Left kidney (tissue), 1 donor: ENCODE measurements at regions not wholly inside any gene's neighbourhood (a gene's known extent, or its start where the extent isn't known, plus 50 kb on each side); places are given as distances from the start of the nearest gene placed in this dataset.
A peak's percentile ranks its signal among the peaks of the same experiment; 100 is the strongest.

Source experiments
- DNase-seq: peaks from one replicate; pipeline ENCODE4 v3.0.0-alpha.2; 2013

DNA sequence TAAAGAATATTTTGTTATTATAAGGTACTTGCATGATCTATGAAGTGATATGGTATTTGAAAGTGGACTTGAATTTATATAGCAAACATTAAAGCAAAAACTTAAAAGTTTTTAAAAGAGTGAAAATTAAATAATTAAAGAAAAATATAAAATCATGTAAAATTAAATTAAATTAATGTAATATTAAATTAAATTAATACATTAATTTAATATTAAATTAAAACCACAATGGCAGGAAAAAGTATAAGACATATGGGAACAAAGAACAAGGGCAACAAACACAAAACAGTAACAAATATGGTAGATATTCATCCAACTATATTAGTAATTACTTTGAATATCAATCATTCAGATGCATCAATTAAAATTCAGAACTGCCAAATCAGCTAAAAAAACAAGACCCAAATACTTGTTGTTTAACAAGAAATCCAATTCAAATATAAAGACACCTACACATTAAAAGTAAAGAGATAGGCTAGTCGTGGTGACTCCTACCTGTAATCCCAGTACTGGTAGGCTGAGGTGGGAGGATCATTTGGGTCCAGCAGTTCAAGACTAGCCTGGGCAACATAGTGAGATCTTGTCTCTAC lies 992.2 kb upstream of the MIR17HG start:
- no peak for DNase-seq

DNA sequence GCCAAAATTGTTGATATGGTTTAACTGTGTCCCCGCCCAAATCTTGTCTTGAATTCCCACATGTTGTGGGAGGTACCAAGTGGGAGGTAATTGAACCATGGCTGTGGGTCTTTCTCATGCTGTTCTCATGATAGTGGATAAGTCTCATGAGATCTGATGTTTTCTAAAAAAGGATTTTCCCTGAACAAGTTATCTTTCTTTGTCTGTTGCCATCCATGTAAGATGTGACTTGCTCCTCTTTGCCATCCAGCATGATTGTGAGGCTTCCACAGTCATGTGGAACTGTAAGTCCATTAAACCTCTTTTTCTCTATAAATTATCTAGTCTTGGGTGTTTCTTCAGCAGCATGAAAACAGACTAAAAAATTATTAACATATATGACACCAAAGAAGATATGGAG lies 986.7 kb upstream of the MIR17HG start:
- no peak for DNase-seq

DNA sequence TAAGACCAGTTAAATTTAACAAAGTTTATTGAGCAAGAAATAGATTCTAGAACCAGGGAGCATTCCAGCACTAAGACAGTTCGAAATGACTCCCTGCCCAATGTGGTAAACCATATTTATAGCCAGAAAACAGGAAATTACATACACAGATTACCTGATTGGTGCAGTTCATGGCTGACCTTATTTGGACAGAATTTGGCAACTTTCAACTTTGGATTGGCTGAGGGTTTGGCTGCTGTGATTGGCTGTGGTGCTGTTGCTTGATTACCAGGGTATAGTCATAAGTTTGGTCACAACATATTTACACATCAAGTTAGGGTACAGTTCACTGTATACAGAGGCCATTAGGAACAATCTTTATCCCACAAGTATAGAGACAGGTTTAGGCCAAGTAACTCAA lies 984.8 kb upstream of the MIR17HG start:
- DNase-seq, result no peak

DNA sequence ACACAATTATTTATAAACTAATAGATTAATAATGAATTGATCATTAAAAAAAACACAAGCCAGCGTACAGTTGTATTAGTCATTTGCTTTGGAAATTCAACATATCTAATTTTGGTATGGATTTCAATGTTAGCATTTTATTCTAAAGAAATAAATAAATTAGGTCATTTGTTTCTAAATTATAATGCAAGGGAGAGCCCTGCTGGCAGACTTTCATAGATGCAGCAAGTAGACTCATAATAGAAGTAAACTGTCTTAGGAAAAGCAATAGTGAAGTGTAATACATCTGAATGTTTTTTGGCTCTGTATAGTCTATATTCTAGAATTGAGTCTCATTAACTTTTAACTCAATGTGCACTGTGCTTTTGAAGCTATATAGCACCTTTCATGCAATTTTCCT lies 982.4 kb upstream of the MIR17HG start:
- DNase-seq, result peak; percentile 12

DNA sequence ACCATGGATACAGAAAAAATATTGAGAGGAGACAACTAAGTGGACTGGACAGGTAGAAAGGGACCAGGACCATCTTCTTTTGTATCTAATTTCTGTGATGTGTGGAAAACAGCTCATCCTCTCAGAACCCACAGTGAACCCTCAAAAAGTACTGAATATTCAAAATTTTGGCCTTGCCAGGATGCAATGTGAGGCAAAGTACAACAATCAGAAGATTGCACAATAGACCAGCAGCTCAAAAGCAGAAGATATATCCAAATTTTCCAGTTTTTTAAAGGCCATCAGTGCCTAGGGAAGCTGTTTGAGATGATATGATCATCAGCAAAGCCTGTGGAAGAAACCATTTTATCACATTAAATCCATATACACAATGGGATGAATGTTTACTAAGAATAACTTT lies 973.3 kb upstream of the MIR17HG start:
- no peak for DNase-seq

DNA sequence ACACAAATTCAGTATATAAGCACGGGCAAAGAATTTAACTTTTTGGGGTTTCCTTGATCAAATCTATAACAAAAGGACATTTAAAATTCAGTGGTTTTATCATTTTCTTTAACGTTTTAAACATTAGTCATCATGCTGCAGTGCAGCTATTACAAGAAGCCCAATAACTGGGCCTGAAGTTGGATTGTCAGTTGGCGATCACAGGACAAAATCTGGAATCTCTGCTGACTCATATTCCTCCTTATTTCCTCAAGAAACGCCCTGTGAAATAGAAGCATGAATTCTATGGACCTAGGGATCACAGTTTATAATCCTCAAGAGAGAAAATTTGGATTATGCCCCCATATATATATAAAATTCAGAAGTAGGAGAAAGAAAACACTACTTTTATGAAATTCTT lies 971.6 kb upstream of the MIR17HG start:
- no peak for DNase-seq

DNA sequence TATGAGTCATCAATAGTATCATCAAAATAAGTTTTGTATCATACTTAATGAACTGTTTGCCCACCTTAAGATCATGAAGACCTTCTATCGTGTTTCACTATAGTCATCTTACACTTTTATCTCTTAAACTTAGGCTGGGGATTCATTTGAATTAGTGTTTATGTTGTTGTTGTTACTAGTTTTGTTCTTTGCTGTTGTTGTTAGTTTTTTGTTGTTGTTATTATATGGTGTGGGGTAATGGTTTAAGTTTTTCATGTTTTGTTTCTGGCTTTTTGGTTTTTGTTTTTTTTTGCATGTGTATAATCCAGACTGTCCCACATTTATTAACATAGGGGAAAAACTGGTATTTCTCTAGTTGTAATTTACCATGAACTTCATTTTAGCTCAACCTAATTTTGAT lies 965.1 kb upstream of the MIR17HG start:
- DNase-seq, result no peak

DNA sequence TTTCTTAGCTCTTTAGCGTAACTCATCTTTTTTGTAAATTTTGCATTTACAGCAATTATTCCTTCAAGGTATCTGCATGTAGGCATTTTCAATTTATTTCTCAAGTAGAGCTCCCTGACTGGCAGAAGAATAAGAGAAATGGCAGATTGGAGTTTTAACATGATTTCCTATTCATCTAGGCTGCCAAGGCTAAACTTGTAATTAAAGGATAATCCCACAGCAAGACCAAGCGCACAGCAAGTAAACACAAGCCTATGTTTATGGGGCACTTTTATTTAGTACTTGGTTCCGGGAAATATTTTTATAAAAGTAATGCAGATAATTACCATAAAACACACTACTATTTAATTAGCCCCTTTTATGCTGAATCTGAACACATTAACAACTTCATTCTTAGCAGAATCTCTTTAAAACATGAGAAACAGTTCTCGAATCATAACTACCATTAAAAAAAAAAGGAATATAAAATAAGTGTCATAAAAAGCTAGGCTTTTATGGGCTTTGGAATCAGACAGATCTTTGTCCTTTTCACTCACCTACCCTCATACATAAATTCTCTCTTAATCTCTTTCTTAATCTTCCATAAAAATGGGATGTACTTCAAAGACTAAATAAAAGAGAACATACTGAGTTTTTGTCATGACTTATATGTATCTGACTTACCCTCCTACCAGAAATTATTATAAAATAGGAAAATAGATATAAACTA lies 961.6 kb upstream of the MIR17HG start:
- DNase-seq, result no peak

DNA sequence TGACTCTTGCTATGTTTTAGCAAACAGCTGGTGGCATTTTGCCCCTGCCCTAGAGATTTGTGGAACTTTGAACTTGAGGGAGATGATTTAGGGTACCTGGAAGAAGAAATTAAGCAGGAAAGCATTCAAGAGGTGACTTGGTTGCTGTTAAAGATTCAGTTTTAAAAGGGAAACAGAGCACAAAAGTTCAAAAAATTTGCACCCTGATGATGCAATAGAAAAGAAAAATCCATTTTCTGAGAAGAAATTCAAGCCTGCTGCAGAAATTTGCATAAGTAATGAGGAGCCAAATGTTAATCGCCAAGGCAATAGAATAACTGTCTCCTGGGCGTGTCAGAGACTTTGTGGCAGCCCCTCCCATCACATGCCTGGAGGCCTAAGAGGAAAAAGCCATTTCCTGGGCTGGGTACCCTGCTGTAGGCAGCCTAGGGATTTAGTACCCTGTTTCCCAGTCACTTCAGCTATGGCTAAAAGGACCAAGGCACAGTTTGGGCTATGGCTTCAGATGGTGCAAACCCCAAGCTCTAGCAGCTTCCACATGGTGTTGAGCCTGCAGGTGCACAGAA lies 958.5 kb upstream of the MIR17HG start:
- no peak for DNase-seq

DNA sequence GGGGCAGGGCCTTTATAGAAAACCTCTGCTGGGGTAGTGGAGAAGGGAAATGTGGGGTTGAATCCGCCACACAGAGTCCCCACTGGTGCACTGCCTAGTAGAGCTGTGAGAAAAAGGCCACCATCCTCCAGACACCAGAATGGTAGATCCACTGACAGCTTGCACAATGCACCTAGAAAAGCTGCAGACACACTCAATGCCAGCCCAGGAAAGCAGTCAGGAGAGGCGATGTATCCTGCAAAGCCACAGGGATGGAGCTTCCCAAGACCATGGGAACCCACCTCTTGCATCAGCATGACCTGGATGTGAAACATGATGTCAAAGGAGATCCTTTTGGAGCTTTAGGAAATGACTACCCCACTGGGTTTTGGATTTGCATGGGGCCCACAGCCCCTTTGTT lies 958.0 kb upstream of the MIR17HG start:
- no peak for DNase-seq

DNA sequence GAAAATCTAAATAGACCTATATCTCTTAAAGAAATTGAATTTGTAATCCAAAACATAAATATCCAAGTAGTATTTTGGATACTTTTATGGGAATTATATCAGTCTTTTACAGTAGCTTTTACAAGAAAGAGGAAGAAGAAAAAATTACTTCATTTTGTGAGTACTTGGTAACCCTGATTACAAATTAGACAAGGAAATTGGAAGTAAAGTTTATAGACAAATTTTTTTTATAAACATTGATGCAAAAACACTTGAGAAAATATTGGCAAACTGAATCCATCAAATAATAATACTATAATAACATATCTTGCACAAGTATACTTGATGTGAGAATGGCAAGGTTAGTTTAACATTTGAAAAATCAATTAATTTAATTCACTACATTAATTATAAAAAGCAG lies 954.1 kb upstream of the MIR17HG start:
- no peak for DNase-seq

DNA sequence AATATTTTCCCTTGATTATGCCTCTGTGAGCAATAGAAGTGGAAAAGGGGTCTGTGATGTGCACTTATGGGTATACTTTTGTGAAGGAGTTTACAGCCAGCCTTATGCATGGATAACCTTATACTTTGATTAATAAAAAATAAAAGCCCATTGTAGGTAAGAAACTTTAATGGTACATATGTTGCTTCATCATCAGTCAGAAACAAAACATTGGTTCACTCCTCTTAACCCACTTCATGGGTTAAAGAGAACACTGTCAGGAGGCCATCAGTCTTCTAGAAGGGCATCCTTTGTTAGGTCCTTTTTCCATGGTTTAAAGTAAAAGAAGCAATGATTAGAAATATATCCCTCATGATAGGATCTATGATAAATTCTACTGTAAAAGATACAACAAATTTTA lies 952.1 kb upstream of the MIR17HG start:
- DNase-seq, result no peak

DNA sequence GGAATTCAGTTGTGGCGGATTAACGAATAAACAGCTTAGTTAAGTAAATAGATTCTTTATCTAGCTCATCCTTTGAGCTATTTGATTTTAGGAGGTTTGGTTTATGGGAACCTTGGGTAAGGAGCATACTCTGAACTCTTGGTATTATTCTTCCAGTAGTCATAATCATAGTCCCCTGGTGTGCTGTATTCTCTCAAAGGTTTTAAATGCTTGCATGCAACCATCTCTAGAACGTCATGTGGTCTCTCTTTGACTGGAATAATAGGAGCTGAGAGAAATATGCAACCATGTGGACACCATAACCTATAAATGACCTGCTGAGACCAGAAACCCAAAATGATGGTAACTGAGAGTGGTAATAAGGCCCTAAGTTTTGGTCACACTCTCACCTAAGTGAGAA lies 951.6 kb upstream of the MIR17HG start:
- DNase-seq, result no peak

DNA sequence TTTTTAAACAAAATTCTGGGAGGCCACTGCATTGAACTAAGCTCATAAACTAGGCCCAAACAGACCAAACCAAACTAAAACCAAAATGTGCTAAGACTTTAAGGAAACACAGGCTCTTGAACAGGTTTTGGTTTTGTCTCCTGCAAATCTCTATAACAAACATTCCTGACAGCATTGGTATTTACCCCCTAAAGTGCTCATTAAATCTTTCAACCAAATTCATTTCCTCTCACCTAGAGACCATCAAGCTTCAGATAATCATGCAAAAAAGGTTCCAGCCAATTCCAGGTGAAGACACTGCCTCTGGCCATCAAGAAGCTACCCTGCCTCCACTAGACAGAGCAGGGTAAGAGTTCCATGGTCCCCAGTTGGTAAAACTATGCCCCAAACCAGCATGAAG lies 951.2 kb upstream of the MIR17HG start:
- no peak for DNase-seq

DNA sequence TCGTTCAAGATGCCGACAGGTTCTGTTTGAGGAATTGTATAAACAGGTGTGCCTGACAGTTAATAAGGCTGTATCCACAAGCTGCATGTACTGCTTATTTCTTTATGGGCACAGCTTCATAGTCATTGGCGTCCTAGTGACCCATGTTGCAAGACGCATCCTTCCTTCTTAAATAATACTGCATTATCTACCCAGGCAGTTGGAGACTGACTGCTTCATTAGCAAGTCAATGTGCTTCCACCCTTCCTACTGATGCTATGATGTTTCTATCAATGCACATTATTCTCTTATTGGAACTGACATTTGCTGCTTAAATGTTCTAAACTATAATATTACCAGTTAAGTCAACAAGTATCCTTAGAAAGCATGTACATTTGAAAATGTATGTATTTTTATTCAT lies 950.0 kb upstream of the MIR17HG start:
- DNase-seq, result no peak

DNA sequence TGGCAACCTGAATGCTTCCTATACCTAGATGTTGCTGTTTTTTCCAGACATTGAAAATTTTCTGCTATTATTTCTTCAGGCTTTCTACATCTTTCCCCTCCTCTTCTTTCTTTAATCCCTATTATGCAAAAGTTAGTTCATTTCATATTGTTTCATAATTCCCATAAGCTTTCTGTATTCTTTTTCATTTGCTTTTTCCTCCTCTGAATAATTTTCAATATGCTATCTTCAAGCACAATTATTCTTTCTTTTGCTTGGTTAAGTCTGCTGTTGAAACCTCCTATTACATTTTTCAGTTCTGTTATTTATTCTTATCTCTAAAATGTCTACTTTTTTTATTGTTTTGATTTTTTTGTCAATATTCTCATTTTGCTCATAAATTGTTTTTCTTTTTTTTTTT lies 947.1 kb upstream of the MIR17HG start:
- DNase-seq, result no peak

DNA sequence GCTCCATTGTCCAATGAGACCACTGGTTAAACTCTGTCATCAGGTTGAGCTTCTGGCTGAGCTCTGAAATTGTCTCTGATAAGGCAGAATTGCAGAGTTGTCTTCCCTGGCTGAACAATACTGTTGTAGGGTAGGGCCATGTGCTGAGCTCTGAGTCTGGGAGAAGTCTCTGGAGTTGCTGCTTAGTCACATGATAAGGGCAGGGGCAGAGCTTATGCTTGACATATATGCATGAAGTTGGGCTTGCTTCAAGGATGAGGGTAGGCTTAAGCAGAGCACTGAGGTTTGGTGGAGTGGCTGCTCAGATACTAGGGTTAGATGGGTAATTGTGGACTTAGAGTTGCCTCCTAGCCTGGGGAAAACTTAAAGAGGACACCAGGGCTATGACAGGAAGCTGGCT lies 946.3 kb upstream of the MIR17HG start:
- DNase-seq, result no peak

DNA sequence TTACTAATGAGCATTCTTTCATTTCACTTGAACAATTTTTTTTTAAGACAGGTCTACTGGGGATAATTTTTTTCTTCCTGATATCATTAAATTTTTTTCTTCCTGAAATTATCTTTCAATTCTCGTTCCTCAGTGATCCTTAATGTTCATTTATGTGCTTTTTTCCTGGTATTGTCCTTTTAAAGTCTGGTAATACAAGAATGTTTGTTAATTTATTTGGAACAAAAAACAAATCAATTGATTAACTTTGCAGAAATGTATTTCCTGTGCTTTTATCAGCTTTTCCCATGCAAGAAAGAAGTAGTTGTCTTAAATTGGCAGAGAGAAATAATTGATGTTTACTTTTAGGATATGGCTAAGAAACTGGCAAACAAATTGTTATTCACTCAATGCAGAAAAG lies 945.4 kb upstream of the MIR17HG start:
- no peak for DNase-seq

DNA sequence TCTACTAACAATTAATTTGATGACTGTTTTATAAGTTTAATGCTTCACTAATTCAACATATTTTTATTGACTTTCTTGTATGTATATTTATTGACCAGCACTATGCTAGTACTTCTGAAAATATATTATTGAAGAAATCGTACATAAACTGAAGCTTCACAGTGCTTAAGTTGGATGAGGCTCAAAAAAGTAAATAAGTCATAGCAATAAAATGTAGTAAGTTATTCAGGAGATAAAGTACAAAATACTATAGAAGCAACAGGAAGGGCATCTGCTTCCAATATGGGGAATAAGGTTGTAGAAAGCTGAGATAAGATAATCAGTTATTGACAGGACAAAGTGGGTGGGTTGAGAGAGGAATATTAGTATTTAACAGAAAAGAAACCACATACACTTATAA lies 944.9 kb upstream of the MIR17HG start:
- DNase-seq, result no peak

DNA sequence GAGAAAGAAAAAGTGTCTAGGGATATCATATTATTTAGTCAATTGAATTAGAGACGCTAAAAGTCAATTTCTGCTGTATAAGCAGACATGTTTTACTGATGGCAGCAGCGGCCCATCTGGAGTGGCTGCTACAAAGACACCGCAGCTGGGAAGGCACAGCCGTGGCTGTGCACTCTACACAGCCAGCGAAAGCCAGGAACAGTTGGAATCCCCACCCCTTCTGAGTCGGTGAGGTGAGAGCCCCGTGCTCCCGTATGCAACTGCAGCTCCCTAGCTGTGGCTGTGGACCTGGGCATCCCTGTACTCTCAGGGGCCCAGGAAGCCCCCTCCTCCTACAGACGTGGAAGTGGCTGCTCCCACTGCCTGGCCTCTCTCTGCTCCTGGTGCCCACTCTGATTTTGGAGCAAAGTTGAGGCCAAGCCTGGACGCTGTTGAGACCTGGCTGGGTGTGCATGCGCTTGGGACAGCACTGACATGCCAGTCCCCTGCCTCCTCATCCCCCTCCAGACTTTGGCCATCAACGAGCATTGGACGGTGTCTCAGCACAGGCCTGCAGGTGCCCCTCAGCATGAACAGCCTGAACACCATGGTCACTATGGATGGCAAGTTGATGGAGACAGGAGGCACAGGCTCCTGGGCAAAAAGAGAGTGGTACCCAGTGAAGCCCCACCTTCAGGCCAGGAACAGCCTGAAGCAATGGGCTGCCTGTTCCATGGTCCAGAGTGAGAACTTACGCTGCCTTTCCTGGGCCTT lies 944.0 kb upstream of the MIR17HG start:
- DNase-seq, result no peak

DNA sequence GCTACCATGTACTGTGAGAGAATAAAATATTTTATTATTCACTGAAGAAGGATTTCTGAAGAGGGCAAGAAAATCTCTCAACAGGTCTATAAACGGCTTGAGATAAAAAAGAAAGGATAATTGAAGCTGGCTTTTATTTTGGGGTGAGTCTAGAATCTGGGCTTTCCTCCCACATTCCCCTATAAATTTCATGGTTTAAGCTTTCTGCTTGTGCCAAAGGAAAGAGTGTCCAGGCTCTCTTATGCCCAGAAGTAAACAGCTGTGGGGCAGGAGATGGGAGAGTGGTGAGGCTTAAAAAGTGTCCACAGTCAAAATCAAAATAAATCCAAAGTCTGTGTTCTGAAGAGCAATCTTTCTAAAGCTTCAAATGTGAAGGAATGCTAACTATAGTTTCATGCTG lies 942.2 kb upstream of the MIR17HG start:
- no peak for DNase-seq

DNA sequence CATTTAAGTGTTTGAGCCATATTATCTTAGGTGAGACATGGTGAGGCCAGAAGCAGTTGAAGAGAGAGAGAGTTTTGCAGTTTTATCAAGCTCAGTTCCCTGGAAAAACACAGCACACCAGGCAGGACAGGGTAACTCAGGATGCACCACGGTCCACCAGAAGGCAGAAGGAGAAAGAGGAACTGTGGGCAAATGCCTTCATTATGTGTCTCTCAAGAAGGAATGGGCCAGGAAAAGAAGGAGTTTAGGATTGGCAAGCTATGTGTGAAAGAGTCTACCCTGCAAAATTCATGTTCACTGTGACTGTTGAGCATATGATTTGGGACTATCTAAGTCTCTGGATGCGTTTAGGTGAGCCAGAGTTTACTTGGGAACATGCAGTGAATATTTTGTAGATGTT lies 934.5 kb upstream of the MIR17HG start:
- DNase-seq, result no peak

DNA sequence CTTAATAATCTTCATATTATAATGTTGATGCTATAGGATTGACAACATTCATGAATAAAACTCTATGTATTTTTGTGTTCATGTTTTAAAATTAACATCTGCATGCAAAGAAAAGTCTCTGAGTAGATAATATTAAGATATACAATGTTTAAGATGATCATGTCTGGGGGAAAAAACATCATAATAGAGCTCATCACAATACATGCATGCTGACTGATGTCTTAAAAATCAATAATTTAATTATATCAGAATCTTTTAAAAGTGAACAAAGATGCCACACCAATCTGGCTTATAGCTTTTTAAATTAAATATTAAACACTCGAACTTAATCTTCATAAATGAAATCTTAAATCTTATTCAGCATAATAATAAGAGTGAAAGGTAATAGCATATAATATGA lies 933.9 kb upstream of the MIR17HG start:
- DNase-seq, result no peak
